ENCODE measurements at regions not wholly inside any gene's neighbourhood (a gene's known extent, or its start where the extent isn't known, plus 50 kb on each side); places are given as distances from the start of the nearest gene placed in this dataset.

DNA sequence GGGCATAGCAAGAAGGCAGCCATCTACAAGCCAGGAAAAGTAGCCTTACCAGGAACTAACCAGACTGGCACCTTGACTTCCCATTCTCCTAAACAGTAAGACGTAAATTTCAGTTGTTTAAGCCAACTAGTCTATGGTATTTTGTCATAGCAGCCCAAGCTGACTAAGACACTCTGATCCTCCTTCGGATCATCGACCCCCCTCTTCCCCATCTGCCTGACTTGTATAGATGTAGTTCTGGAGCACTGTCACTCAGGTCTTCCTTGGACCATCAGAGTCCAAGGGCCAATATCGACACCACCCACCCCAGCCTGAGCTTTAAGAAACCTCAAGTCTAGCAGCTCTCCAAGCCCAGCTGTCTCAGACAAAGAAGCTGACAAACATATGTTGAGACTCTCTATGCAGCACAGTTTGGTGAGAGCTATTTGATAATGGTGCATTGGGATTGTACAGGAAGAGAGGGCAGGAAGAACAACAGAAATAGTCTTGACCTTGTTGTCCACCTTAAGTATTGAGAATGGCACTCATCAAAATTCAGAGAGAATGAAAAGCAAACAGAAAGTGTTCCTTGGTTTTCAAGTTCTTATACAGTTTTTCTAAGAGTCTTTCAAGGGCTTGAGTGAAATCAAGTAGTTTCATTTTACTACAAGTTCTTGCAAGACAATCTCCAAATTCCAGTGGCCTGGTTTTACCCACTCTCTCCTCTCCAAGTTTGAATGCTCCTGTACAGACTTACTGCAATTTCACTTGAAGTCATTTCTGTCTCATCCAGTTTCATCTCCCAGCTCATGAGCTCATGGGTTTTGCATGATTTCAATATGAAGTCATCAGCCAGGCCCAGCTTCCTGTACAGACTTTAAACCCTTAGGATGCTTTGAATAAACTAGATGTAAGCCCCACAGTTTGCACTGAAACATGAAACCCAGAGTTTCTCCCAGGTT, 122.3 kb upstream of the RAI14 start:
- no peak overlapping the region for H3K27ac Mint-ChIP-seq

DNA sequence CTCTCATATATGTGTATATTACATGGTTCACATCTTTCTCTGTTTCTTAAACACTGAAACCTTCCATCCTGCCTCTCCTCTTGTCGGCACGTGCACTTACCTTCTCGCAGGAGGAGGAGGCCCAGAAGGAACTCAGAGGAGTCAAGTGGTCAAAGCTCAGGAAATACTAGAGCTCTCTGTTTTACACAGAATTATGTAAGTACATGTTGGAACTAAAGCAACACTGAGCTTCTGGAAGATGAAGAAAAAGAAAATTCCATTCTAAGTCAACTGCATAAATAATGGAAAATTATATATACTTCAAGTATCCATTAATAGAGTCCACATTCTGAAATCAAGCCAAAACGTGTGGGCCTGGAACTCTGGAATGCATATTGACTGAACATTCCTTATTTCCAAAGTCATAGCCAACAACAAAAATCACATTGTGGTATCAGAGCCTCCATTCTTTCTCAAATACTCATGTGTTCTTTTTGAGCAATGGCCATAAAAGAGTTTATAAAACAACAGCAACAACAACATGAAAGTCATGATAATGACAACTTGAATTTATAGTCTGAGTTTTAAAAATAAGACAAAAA, 121.5 kb upstream of the RAI14 start:
- no peak for DNase-seq
- Mint-ChIP-seq H3K4me1 (no peaks in the 10 kb centered on the region), H3K36me3 (no peaks in the 10 kb centered on the region), H3K9me3 (no peaks in the 10 kb centered on the region), H3K4me3 (no peak overlapping the region), H3K27me3 (no peaks in the 10 kb centered on the region), H3K27ac (no peak overlapping the region)
- CTCF ChIA-PET: interaction anchor here (2.7 kb wide), 1 partner anchor 11 kb away, joined by 13 read pairs; no protein-coding TSS in a partner anchor

More for the DNA sequence above, 122.3 kb upstream of the RAI14 start:
- no peak overlapping the region for H3K4me3 Mint-ChIP-seq
- H3K4me1 Mint-ChIP-seq: no peaks in the 10 kb centered on the region
- H3K27me3 Mint-ChIP-seq: no peaks in the 10 kb centered on the region
- CTCF ChIA-PET: interaction anchor here (2.7 kb wide), 1 partner anchor 10 kb away, joined by 13 read pairs; no protein-coding TSS in a partner anchor
- no peak for DNase-seq
- H3K9me3 Mint-ChIP-seq: no peaks in the 10 kb centered on the region
- no peaks in the 10 kb centered on the region for H3K36me3 Mint-ChIP-seq

DNA sequence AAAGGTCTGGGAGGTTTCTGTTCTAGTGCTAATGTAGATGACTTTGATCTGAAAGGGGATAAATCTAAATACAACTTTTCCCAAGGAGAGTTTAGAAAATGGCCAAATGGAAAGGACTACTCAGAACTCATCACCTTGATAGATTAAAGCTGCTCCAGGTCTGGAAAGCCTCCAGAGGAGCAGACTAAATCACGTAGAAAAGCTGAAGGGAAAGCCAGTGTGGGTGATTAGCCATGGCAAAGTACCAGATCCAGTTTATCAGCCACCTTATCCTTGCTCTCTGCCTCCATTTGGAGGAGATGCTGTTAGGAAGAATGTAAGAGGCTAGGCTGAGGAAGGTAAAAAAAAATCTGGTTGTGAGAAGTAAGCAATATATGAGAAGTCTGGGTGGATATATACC, 120.7 kb upstream of the RAI14 start:
- Mint-ChIP-seq H3K36me3 (no peaks in the 10 kb centered on the region), H3K27ac (no peak overlapping the region), H3K9me3 (no peaks in the 10 kb centered on the region), H3K4me1 (no peaks in the 10 kb centered on the region), H3K4me3 (no peak overlapping the region), H3K27me3 (no peaks in the 10 kb centered on the region)
- CTCF ChIA-PET: interaction anchor here (2.7 kb wide), 1 partner anchor 12 kb away, joined by 13 read pairs; no protein-coding TSS in a partner anchor
- no peak for DNase-seq

DNA sequence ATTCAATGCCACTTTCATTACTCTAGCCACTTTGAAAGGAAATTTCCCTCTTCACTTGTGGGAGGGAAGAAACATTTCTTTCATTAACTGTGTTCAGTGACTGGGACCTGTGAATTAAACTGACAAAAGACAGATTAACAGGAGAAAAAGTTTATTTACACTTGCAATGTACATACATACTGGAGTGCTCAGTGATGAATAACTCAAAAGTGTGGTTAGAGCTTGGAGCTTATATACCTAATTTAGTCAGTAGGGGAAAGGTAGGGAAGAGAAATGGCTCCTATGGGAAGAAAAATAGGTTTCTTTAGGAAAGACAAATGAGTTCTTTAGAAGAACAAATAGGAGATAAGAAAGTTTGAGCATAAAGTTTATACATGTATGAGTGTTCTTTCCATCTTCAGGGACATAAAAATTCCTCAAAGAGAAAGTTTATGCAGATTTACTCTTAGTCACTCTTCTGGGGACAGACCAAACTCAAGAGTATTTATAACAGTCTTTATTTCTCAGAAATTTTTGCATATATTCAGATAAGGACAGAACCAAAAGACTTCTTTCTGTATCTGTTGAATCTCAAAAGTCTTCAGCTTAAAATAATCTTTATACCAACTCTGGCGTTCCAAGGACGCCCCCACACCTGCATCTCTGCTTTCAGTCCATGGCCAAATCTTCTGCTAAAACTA, 120.0 kb upstream of the RAI14 start:
- no peaks in the 10 kb centered on the region for H3K4me1 Mint-ChIP-seq
- H3K36me3 Mint-ChIP-seq: no peaks in the 10 kb centered on the region
- no peaks in the 10 kb centered on the region for H3K9me3 Mint-ChIP-seq
- H3K27me3 Mint-ChIP-seq: no peaks in the 10 kb centered on the region
- no peak overlapping the region for H3K27ac Mint-ChIP-seq
- no peak for DNase-seq
- CTCF ChIA-PET: interaction anchor here (2.6 kb wide), 1 partner anchor 50 kb away, joined by 17 read pairs; no protein-coding TSS in a partner anchor
- no peak overlapping the region for H3K4me3 Mint-ChIP-seq

DNA sequence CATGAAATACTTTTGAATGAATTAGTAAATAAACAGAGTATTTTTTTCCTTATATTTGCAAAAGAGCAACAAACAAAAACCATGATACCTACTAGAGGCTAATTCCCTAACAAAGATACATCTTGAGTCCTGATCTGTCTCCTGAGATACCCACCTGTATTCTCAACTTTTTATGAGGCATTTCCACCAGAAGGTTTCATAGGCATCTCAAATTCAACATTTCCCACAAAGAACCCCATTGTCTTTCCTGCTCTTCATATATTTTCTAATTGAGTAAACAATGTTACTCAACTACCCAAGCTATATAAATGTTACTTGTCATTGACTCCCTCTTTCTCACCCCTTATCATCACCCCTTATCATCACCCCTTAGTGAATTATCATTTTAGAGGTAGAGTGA, 119.4 kb upstream of the RAI14 start:
- H3K4me3 Mint-ChIP-seq: no peak overlapping the region
- H3K27ac Mint-ChIP-seq: no peak overlapping the region
- no peaks in the 10 kb centered on the region for H3K4me1 Mint-ChIP-seq
- no peaks in the 10 kb centered on the region for H3K36me3 Mint-ChIP-seq
- no peaks in the 10 kb centered on the region for H3K27me3 Mint-ChIP-seq
- H3K9me3 Mint-ChIP-seq: no peaks in the 10 kb centered on the region
- CTCF ChIA-PET: interaction anchor here (2.1 to 3.0 kb wide), 3 partner anchors 8 to 51 kb away, joined by 13 to 17 read pairs (median 14); no protein-coding TSS in a partner anchor
- no peak for DNase-seq

DNA sequence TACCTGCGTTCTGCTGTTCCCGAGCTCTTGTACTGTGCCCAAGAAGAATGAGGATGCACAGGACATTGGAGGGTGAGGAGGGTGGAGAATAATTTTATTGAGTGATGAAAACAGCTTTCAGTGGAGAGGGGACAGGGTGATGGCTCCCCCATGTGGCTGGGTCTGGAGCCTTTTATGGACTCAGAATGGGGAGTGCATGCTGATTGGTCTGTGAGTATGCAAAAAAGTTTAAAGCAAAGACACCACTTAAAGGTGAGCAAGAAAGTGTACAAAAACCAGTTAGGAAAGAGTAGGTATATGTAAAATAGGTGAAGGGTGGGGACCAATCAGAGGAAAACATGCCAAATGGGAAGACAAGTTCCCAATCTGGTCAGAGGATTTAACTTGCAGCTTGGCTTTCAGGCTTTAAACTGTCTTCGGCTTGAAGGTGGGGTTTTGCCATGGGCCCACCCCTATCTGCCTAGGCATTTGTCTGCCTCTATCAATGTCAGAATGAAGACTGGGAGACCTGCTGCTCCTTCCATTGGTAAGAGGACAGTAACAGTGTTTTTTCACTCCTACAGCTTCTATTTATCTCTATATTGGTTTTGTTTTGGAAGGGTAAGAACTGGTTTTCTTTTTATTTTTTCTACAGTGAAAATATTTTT, 118.0 kb upstream of the RAI14 start:
- Mint-ChIP-seq H3K27ac (no peak overlapping the region), H3K9me3 (no peaks in the 10 kb centered on the region), H3K4me3 (no peak overlapping the region), H3K4me1 (no peaks in the 10 kb centered on the region), H3K27me3 (no peaks in the 10 kb centered on the region), H3K36me3 (no peaks in the 10 kb centered on the region)
- DNase-seq: peak; percentile 24
- CTCF ChIA-PET: interaction anchor here (0.6 to 3.0 kb wide), 8 partner anchors 10 to 360 kb away, joined by 3 to 17 read pairs (median 8); no protein-coding TSS in a partner anchor

DNA sequence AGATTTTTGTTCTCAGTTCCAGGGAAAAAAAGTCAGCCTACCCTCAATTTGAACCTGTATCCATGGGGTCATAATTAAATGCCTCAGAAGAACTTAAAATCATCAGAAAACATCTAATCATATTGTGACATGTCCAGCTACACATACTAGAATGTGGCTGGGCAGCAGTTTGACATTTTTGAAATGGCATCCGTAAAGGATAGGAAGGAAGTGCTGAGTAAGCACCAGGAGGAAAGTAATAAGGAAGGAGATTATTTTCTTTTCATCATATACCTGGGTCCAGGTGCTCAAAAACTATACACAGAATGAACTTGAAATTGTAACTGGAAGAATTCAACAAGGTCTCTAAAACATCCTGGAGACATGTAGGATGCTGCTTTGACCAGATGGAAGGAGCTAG, 116.9 kb upstream of the RAI14 start:
- H3K4me1 Mint-ChIP-seq: no peaks in the 10 kb centered on the region
- CTCF ChIA-PET: interaction anchor here (0.6 to 3.0 kb wide), 5 partner anchors 16 to 359 kb away, joined by 3 to 13 read pairs (median 6); no protein-coding TSS in a partner anchor
- H3K36me3 Mint-ChIP-seq: no peaks in the 10 kb centered on the region
- H3K27me3 Mint-ChIP-seq: no peaks in the 10 kb centered on the region
- no peak for DNase-seq
- H3K9me3 Mint-ChIP-seq: peaks cover 1% of the 10 kb centered on the region
- H3K4me3 Mint-ChIP-seq: no peak overlapping the region
- no peak overlapping the region for H3K27ac Mint-ChIP-seq

DNA sequence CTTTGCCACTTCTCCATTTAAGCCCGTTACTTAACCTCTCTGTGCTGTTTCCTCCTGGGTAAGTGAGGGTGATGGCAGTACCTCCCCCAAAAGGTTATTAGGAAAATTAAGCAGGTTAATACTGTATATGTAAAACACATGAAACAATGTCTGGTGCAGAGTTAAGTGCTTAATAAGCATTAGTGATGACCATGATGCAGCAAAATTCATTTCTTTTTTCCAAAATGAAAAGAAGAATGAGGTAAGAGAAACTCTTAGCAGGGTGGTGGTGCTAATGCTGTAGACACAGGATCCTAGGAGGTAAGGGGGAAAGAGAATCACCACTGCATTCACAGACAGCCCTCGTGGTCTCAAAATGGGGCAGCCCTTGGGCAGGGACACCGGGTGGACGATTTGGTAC, 115.1 kb upstream of the RAI14 start:
- Mint-ChIP-seq H3K4me1 (no peaks in the 10 kb centered on the region), H3K36me3 (no peaks in the 10 kb centered on the region), H3K27me3 (no peaks in the 10 kb centered on the region), H3K27ac (no peak overlapping the region), H3K9me3 (peaks cover 1% of the 10 kb centered on the region), H3K4me3 (no peak overlapping the region)
- no peak for DNase-seq
- CTCF ChIA-PET: no interaction called here

DNA sequence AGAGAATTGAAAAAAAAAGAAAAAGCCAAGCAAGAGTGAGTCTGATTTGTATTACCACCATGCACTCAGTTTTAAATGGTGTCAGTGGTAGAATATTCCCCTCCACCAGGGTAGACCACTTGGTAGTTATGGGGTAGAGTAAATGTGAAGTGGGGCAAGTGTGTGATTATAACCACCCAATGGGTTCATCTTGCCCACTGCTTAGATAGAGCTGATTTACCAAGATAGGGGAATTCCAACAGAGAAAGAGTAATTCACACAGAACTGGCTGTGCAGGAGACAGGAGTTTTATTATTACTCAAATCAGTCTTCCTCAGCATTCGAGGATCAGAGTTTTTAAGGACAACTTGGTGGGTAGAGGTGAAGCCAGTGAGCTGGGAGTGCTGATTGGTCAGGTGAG, 113.3 kb upstream of the RAI14 start:
- DNase-seq: no peak
- Mint-ChIP-seq H3K27me3 (no peaks in the 10 kb centered on the region), H3K36me3 (no peaks in the 10 kb centered on the region), H3K9me3 (peaks cover 6% of the 10 kb centered on the region), H3K4me3 (no peak overlapping the region), H3K27ac (no peak overlapping the region), H3K4me1 (no peaks in the 10 kb centered on the region)
- CTCF ChIA-PET: no interaction called here

DNA sequence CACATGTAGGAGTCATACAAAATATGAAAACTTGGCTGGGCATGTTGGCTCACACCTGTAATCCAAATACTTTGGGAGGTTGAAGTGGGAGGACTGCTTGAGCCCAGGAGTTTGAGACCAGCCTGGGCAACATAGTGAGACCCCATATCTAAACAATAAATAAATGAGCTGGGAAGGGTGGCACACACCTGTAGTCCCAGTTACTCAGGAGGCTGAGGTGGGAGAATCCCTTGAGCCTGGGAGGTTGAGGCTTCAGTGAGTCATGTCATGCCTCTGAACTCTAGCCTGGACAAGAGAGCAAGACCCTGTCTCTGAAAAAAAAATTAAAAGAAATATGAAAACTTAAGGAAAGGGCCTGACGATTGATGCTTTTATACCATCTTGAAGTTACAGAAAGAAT, 112.4 kb upstream of the RAI14 start:
- no peak for DNase-seq
- CTCF ChIA-PET: no interaction called here
- Mint-ChIP-seq H3K27me3 (peaks cover 1% of the 10 kb centered on the region), H3K27ac (no peak overlapping the region), H3K4me1 (no peaks in the 10 kb centered on the region), H3K4me3 (no peak overlapping the region), H3K9me3 (peaks cover 6% of the 10 kb centered on the region), H3K36me3 (no peaks in the 10 kb centered on the region)

DNA sequence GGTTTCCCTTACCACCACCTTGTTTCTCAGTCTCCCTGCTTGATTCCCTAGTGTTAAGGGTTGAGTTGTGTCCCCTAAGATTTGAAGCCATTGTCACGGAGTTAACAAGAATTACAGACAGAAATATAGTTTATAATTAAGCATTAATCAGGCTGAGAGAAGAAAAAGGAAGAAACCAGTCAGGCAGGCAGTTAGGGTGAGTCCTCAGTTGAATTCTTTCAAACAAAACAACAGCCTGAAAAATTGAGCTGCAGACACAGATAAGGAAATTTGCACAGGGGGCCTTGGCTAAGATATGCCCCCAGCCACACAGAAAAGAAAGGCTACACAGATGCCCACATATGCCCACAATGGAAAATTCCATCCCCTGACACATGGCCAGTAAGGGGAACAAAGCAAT, 111.7 kb upstream of the RAI14 start:
- Mint-ChIP-seq H3K4me1 (no peaks in the 10 kb centered on the region), H3K27me3 (peaks cover 4% of the 10 kb centered on the region), H3K27ac (no peak overlapping the region), H3K36me3 (no peaks in the 10 kb centered on the region), H3K4me3 (no peak overlapping the region), H3K9me3 (peaks cover 6% of the 10 kb centered on the region)
- DNase-seq: no peak
- CTCF ChIA-PET: no interaction called here

DNA sequence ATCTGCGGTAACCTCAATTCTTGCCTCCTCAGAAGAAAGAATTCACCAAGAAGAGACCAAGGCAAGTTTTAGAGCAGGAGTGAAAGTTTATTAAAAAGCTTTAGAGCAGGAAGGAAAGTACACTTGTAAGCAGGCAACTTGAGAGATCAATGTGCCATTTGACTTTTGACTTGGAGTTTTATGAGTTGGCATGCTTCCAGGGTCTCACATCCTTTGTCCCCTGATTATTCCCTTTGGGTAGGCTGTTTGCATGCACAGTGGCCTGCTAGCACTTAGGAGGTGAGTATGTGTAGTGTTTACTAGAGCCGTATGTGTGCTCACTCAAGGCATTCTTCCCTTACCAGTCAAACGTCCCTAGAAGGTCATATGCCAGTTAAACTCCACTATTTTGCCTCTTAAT, 111.0 kb upstream of the RAI14 start:
- CTCF ChIA-PET: no interaction called here
- no peak overlapping the region for H3K27ac Mint-ChIP-seq
- DNase-seq: no peak
- no peak overlapping the region for H3K4me3 Mint-ChIP-seq
- H3K9me3 Mint-ChIP-seq: peaks cover 6% of the 10 kb centered on the region
- no peaks in the 10 kb centered on the region for H3K36me3 Mint-ChIP-seq
- peaks cover 4% of the 10 kb centered on the region for H3K27me3 Mint-ChIP-seq
- H3K4me1 Mint-ChIP-seq: no peaks in the 10 kb centered on the region

DNA sequence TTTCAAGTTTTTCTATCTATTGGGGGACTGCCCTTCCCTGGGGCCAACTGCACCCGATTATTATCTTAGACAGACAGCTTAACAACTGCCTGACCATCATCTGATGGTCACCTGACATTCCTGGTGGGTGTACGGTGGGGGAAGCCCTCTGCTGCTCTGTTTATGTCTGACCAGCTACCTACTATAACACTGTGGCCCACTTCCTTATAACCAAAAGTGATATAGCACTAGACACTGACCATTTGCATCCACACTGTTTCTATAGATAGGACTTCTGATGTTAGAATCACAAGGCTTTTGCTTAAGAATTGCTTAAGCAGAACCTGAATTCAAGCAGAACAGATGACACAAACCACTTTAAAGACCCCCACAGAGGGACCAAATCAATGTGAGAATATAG, 110.5 kb upstream of the RAI14 start:
- H3K9me3 Mint-ChIP-seq: peaks cover 6% of the 10 kb centered on the region
- peaks cover 4% of the 10 kb centered on the region for H3K27me3 Mint-ChIP-seq
- no peak for DNase-seq
- no peaks in the 10 kb centered on the region for H3K4me1 Mint-ChIP-seq
- CTCF ChIA-PET: no interaction called here
- no peaks in the 10 kb centered on the region for H3K36me3 Mint-ChIP-seq
- no peak overlapping the region for H3K4me3 Mint-ChIP-seq
- no peak overlapping the region for H3K27ac Mint-ChIP-seq
